GM23248 (cell line): ENCODE measurements at regions not wholly inside any gene's neighbourhood (a gene's known extent, or its start where the extent isn't known, plus 50 kb on each side); places are given as distances from the start of the nearest gene placed in this dataset.

Source experiments
- DNase-seq: peaks from one replicate; pipeline ENCODE4 v3.0.0-alpha.2; 2015
- H2AFZ ChIP-seq: fragments of 200-600 bp; sonication (generic); 2 replicates; pipeline ENCODE4 v1.6.1; 2016; ENCODE audit warnings: antibody characterized with exemption
- H3F3A ChIP-seq: fragments of 200-600 bp; sonication (generic); 2 replicates; pipeline ENCODE4 v1.6.1; 2016; ENCODE audit warnings: mild to moderate bottlenecking, antibody characterized with exemption, mixed run types; ENCODE audit not compliant: insufficient read depth
- H3K27ac ChIP-seq: fragments of 200-600 bp; sonication (generic); 2 replicates; pipeline ENCODE4 v1.5.1; 2016; ENCODE audit warnings: mild to moderate bottlenecking
- H3K27me3 ChIP-seq: fragments of 200-600 bp; sonication (generic); replicated peaks from 2 replicates; pipeline ENCODE4 v1.6.1; 2016; ENCODE audit warnings: mild to moderate bottlenecking; ENCODE audit not compliant: insufficient read depth
- H3K36me3 ChIP-seq: fragments of 200-600 bp; sonication (generic); 2 replicates; pipeline ENCODE4 v1.6.1; 2016; ENCODE audit warnings: low read depth, mild to moderate bottlenecking
- H3K4me1 ChIP-seq: fragments of 200-600 bp; sonication (generic); 2 replicates; pipeline ENCODE4 v1.6.1; 2016; ENCODE audit warnings: mild to moderate bottlenecking; ENCODE audit not compliant: insufficient read depth
- H3K4me2 ChIP-seq: fragments of 200-600 bp; sonication (generic); one replicate; pipeline ENCODE4 v1.6.1; 2016; ENCODE audit warnings: mild to moderate bottlenecking; ENCODE audit not compliant: unreplicated experiment
- H3K4me3 ChIP-seq: fragments of 200-600 bp; sonication (generic); 2 replicates; pipeline ENCODE4 v1.5.1; 2016; ENCODE audit warnings: mild to moderate bottlenecking
- H3K79me2 ChIP-seq: fragments of 200-600 bp; sonication (generic); 2 replicates; pipeline ENCODE4 v1.6.1; 2016; ENCODE audit warnings: mild to moderate bottlenecking; ENCODE audit not compliant: insufficient read depth
- H3K9ac ChIP-seq: fragments of 200-600 bp; sonication (generic); 2 replicates; pipeline ENCODE4 v1.6.1; 2016; ENCODE audit warnings: mild to moderate bottlenecking
- H3K9me2 ChIP-seq: fragments of 200-600 bp; sonication (generic); 2 replicates; pipeline ENCODE4 v1.6.1; 2016; ENCODE audit warnings: mixed run types, mild to moderate bottlenecking, moderate library complexity; ENCODE audit not compliant: insufficient read depth
- H3K9me3 ChIP-seq: fragments of 200-600 bp; sonication (generic); one replicate; pipeline ENCODE4 v1.6.1; 2017; ENCODE audit warnings: low read depth
- H4K20me1 ChIP-seq: fragments of 200-600 bp; sonication (generic); 2 replicates; pipeline ENCODE4 v1.6.0; 2016; ENCODE audit not compliant: insufficient read depth
- EZH2 ChIP-seq: fragments of 200-600 bp; sonication (generic); IDR thresholded peaks from 2 replicates; pipeline ENCODE4 v1.6.1; 2018; ENCODE audit warnings: antibody characterized with exemption, mild to moderate bottlenecking; ENCODE audit not compliant: insufficient read depth, poor library complexity, severe bottlenecking
- EZH2phosphoT487 ChIP-seq: fragments of 200-600 bp; sonication (generic); IDR thresholded peaks from 2 replicates; pipeline ENCODE4 v1.6.1; 2018; ENCODE audit warnings: antibody characterized with exemption, moderate library complexity, mild to moderate bottlenecking, low read depth; ENCODE audit not compliant: insufficient read depth
- whole genome bisulfite sequencing, 2 experiments: methylation state at CpG; one replicate each; pipeline ENCODE4 v1.1.6; 2015 to 2017; ENCODE audit warnings: low lambda C conversion rate in 2 of 2, low coverage in 1 of 2; ENCODE audit errors: missing lambda C conversion rate in 2 of 2; 5-methylcytosine and 5-hydroxymethylcytosine counted together
- in situ Hi-C: fragments of 300-500 bp; cut with MboI; formaldehyde crosslinking; loops from 2 replicates; pipeline ENCODE4 v1.15.0; 2020

DNA sequence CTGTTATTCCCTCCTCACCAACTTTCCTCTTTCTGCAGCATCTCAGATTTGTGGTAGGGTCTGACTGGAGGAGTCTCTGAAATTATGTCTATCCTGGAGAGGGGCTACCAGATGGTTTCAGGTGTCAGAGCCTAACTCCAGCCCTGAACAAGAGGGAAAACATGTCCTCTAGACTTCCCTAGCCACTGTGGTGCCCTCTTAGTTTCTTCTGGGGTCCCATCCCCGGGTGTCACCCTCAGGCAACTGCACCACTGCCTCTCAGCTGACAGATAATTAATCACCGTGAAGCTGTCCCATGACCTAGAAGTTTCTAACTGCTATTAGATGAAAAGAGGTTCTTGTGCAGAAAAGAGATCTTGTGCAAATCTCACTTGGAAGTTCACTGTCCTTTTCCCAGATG lies 95.1 kb upstream of the CELF4 start:
- H3K27me3 ChIP-seq: no peaks in the 10 kb centered on the region
- WGBS, 2 experiments: 4 to 19% methylated on average over 2 of the region's 2 CpGs
- TF ChIP-seq EZH2 (no peak), EZH2phosphoT487 (no peak)
- DNase-seq: no peak
- H3K4me2 ChIP-seq: no peak overlapping the region
- H3K79me2 ChIP-seq: no peaks in the 10 kb centered on the region
- no peak overlapping the region for H2AFZ ChIP-seq
- no peaks in the 10 kb centered on the region for H3K9me2 ChIP-seq
- H3K4me1 ChIP-seq: no peaks in the 10 kb centered on the region
- no peak overlapping the region for H3K4me3 ChIP-seq
- H3F3A ChIP-seq: no peaks in the 10 kb centered on the region
- in situ Hi-C loops: no loop called here
- H3K36me3 ChIP-seq: no peaks in the 10 kb centered on the region
- H3K9me3 ChIP-seq: no peaks in the 10 kb centered on the region
- H3K27ac ChIP-seq: no peak overlapping the region
- H3K9ac ChIP-seq: no peak overlapping the region
- no peaks in the 10 kb centered on the region for H4K20me1 ChIP-seq

DNA sequence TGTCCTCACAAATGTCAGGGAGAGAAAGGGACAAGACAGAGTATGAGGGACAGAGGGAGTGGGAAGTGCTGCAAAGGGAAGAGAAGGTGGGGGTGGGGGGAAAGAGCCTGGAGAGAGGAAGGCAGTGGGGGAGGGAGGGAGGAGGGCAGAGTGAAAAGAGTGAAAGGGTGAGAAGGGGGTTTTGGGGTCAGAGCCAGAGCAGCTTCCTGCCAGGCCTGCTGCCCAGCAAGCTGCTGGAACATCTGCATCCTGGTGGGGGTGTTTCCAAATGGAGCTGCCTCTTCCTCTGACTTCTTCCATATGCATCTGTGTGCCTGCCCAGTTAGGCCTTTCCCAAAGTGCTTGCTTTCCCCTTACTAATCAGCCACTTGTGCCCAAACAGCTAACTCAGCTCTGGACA lies 94.3 kb upstream of the CELF4 start:
- H3K4me1 ChIP-seq: no peaks in the 10 kb centered on the region
- no peak for DNase-seq
- H3K4me2 ChIP-seq: no peak overlapping the region
- no peak overlapping the region for H2AFZ ChIP-seq
- TF ChIP-seq EZH2: no peak
- TF ChIP-seq EZH2phosphoT487: no peak
- no peaks in the 10 kb centered on the region for H4K20me1 ChIP-seq
- no peak overlapping the region for H3K4me3 ChIP-seq
- H3K27me3 ChIP-seq: no peaks in the 10 kb centered on the region
- in situ Hi-C loops: no loop called here
- H3K27ac ChIP-seq: no peak overlapping the region
- H3K36me3 ChIP-seq: no peaks in the 10 kb centered on the region
- no peak overlapping the region for H3K9ac ChIP-seq
- H3F3A ChIP-seq: no peaks in the 10 kb centered on the region
- no peaks in the 10 kb centered on the region for H3K9me3 ChIP-seq
- no peaks in the 10 kb centered on the region for H3K79me2 ChIP-seq
- H3K9me2 ChIP-seq: no peaks in the 10 kb centered on the region

DNA sequence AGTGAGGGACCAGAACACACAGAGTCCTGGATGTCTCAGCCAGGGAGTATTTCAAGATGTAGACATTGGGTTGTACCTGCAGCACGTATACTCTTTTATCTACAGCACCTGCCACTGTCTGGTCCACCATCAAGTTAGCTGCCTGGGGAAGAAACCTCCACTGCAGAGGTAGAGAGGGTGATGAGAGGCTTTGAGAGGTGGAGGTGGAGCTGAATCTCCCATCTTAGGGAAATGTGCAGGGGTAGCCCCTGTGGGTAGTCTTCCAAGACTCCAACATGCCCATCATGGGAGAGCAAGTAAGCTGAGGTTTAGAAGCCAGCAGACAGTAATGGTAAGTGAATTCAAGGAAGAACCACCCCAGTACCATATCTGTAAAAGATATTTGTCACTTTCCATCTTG lies 93.3 kb upstream of the CELF4 start:
- Histone ChIP-seq H3K9ac (no peak overlapping the region), H3K27ac (no peak overlapping the region), H3K27me3 (no peaks in the 10 kb centered on the region), H2AFZ (no peak overlapping the region), H3F3A (no peaks in the 10 kb centered on the region), H3K4me3 (no peak overlapping the region), H3K9me3 (no peaks in the 10 kb centered on the region), H3K4me2 (no peak overlapping the region), H3K36me3 (no peaks in the 10 kb centered on the region), H3K79me2 (no peaks in the 10 kb centered on the region), H3K9me2 (no peaks in the 10 kb centered on the region), H3K4me1 (no peaks in the 10 kb centered on the region), H4K20me1 (no peaks in the 10 kb centered on the region)
- WGBS, 2 experiments: 0 to 16% methylated on average over 1 of the region's 1 CpG
- DNase-seq: no peak
- in situ Hi-C loops: no loop called here
- TF ChIP-seq EZH2: no peak
- no peak for TF ChIP-seq EZH2phosphoT487

DNA sequence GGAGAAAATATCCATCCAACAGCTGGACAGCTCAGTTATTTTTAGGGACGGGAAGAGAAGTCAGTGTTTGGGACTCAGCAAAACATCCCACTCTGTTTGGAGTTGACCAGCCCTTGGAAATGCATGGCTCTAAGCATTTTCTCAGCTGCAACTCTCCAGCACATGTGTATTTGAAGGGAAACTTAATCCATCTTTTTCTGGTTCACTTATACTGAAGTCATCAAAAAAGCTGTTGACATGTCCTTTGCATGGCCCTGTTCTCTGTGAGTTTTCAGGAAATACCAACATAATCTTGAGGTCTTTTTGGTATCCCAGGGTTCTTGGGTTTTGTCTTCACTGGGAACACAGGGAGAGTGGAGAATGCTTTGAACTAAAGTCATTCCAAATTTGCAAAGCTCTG lies 91.9 kb upstream of the CELF4 start:
- 0 to 5% methylated on average over 1 of the region's 1 CpG for WGBS, 2 experiments
- in situ Hi-C loops: no loop called here

DNA sequence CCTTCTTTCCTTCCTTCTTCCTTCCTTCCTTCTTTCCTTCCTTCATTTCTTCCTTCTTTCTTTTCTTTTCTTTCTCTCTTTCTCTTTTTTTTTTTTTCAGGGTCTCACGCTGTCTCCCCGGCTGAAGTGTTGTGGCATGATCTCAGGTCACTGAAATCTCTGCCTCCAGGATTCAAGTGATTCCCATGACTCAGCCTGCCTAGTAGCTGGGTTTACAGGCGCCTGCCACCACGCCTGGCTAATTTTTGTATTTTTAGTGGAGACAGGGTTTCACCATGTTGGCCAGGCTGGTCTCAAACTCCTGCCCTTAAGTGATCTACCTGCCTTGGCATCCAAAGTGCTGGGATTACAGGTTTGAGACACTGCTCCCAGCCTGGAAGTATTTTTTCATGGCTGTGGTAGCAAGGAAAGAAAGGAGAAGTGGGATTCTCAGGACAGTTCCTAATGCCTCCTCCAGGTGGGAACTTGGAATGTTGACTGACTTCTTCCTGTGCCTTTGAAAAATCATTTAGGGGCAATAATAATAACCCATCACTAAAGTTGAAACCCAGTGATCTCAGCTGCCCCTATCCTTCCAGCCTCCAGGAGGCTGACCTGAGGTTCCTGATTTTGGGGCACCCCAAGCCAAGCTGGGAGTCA lies 89.3 kb upstream of the CELF4 start:
- Histone ChIP-seq H3K4me3 (no peak overlapping the region), H3K27ac (no peak overlapping the region), H3K27me3 (no peaks in the 10 kb centered on the region), H4K20me1 (no peaks in the 10 kb centered on the region), H3K9me3 (no peaks in the 10 kb centered on the region), H3K4me2 (no peak overlapping the region), H3F3A (no peaks in the 10 kb centered on the region), H3K79me2 (no peaks in the 10 kb centered on the region), H2AFZ (no peak overlapping the region), H3K9me2 (no peaks in the 10 kb centered on the region), H3K36me3 (no peaks in the 10 kb centered on the region), H3K9ac (no peak overlapping the region), H3K4me1 (no peaks in the 10 kb centered on the region)
- WGBS, 2 experiments: 42 to 68% methylated on average over 4 of the region's 4 CpGs
- no peak for DNase-seq
- no peak for TF ChIP-seq EZH2
- no peak for TF ChIP-seq EZH2phosphoT487
- in situ Hi-C loops: no loop called here

More for the DNA sequence above, 91.9 kb upstream of the CELF4 start:
- TF ChIP-seq EZH2: no peak
- TF ChIP-seq EZH2phosphoT487: no peak
- no peaks in the 10 kb centered on the region for H3F3A ChIP-seq
- H3K27ac ChIP-seq: no peak overlapping the region
- no peak overlapping the region for H2AFZ ChIP-seq
- H3K9me2 ChIP-seq: no peaks in the 10 kb centered on the region
- H3K79me2 ChIP-seq: no peaks in the 10 kb centered on the region
- no peak for DNase-seq
- H3K36me3 ChIP-seq: no peaks in the 10 kb centered on the region
- no peaks in the 10 kb centered on the region for H3K4me1 ChIP-seq
- H3K4me3 ChIP-seq: no peak overlapping the region
- no peak overlapping the region for H3K4me2 ChIP-seq
- H3K9me3 ChIP-seq: no peaks in the 10 kb centered on the region
- H3K27me3 ChIP-seq: no peaks in the 10 kb centered on the region
- H4K20me1 ChIP-seq: no peaks in the 10 kb centered on the region
- no peak overlapping the region for H3K9ac ChIP-seq
